NCI-H526 (cell line): ENCODE measurements at regions not wholly inside any gene's neighbourhood (a gene's known extent, or its start where the extent isn't known, plus 50 kb on each side); places are given as distances from the start of the nearest gene placed in this dataset.

Experiments used
- DNase-seq, 2 experiments: peaks; one replicate each; lab custom pipeline; 2025; lab: John Stamatoyannopoulos, UW

DNA sequence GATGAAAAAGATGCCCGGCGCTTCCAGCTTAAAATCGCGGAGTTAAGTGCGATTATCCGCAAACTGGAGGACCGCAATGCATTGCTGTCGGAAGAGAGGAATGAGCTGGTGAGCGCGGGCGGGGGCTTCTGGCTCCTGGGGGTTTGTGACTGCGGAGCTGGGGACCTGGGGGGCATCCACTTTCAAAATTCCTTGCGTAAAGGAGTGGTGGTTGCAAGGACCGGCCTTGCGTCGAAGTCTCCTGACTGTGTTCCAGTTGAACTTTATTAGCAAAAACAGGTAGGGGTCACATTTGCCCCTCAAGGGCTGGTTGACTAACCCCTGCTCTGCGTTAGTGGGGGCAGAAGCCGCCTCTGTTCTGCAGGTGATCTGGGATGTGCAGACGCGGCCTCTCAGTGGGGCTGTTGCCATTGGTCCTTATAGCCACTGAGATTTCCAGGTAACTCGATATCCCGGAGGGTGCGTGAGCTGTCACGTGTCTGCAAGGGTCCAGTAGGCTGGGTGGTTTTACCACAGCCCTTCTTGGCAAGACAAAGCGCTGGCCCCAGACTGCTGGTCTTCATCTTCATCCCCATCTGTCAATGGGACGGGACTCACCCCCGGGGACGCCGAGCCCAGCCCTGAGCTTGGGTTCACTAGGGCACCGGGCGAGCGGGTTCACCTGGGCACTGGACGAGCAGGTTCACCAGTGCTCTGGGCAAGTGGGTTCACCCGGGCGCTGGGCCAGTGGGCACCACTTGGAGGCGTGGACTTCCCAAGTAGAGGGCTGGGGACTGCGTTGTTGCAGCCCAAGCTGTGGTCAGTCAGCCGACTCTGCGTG is 51.5 kb upstream of the DPYSL4 start:
- no peak for DNase-seq

DNA sequence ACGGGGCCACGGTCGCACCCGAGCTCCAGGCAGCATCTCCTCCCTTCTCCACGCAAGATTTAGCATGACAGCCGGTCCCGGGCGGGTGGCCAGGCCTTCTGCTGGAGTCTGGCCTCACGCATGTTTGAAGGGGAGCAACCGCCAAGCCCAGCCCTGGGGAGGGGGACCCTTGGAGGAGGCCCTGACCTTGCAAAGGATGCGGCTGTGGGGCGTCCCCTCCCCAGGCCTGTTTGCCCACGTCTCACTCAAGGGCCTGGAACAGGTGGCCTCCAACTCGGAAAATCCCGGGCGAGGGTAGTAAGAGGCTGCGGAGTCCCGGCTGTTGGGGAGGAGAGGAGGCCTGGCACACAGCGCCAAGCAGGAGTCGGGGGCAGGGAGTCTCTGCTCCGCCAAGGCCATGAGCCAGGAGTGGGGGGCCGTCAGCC is 50.6 kb upstream of the DPYSL4 start:
- DNase-seq, result no peak

DNA sequence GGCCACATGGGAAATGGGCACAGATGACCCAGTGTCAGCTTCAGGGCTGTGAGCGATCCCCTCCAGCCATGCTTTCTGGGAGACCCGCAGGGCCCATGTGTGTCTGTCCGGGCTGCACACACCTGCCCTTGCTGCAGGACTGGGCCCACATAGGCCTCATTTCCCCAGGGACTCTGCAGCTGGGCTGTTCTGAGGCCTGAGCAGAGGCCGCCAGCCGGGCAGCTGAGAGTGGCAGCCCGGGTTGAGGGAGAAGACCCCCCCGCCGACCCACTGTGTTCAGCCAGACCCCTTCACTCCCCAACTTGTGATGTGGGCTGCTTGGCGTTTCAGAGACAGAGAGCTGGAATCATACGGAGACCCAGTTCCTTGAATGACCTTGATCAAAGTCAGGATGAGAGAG is 50.1 kb upstream of the DPYSL4 start:
- DNase-seq, result no peak
